C4-2B (cell line): ENCODE measurements at regions not wholly inside any gene's neighbourhood (a gene's known extent, or its start where the extent isn't known, plus 50 kb on each side); places are given as distances from the start of the nearest gene placed in this dataset.

Source experiments
- H3K27ac ChIP-seq: fragments of 450-650 bp; 2 replicates; pipeline ENCODE4 v1.5.1; 2017
- CTCF ChIP-seq: fragments of 450-650 bp; conservative IDR thresholded peaks from 2 replicates; pipeline ENCODE4 v1.5.1; 2017; ENCODE audit warnings: mild to moderate bottlenecking
- ZFX ChIP-seq: fragments of 450-650 bp; IDR thresholded peaks from 2 replicates; pipeline ENCODE4 v1.6.1; 2017

GRCh38 chr16:6674071-6674470 lies 658.6 kb upstream of the RBFOX1 start:
- H3K27ac ChIP-seq = no peak overlapping the region

GRCh38 chr16:6672507-6672906 lies 660.1 kb upstream of the RBFOX1 start:
- TF ChIP-seq CTCF = no peak
- TF ChIP-seq ZFX = no peak
- H3K27ac ChIP-seq = no peak overlapping the region

More at GRCh38 chr16:6674071-6674470, 658.6 kb upstream of the RBFOX1 start:
- TF ChIP-seq CTCF (no peak), ZFX (no peak)

DNA sequence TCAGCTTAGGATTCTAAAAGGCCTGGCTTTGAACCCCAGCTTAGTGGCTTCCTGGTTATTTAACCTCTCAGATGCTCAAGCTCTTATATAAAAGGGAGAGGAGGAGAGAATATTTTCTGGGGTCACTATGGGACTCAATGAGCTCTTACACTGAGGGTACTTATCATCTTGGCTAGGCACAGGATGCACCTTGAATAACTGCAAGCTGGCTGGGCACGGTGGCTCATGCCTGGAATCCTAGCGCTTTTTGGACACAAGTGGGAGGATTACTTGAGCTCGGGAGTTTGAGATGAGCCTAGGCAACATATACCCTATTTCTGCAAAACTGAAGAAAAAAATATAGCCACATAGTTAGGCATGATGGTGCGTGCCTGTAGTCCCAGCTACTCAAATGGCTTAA lies 665.3 kb upstream of the RBFOX1 start:
- H3K27ac ChIP-seq = no peak overlapping the region
- no peak for TF ChIP-seq CTCF
- TF ChIP-seq ZFX = no peak

DNA sequence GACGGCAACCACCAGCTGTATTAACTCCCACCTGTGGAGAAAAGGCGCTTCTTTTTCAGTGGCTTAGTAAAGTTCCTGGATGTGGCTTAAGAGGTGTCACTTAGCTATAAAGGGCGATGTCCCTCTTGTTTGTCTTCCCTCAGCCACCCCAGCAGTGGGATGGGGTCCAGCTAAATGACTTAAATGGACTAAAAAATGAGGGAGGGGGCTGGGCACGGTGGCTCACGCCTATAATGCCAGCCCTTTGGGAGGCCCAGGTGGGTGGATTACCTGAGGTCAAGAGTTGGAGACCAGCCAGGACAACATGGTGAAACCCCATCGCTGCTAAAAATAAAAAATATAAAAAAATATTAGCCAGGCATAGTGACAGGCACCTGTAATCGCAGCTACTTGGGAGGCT lies 667.5 kb upstream of the RBFOX1 start:
- H3K27ac ChIP-seq = no peak overlapping the region
- TF ChIP-seq CTCF = no peak
- TF ChIP-seq ZFX = no peak

GRCh38 chr16:6663668-6664067 lies 669.0 kb upstream of the RBFOX1 start:
- H3K27ac ChIP-seq = no peak overlapping the region
- TF ChIP-seq CTCF (no peak), ZFX (no peak)

DNA sequence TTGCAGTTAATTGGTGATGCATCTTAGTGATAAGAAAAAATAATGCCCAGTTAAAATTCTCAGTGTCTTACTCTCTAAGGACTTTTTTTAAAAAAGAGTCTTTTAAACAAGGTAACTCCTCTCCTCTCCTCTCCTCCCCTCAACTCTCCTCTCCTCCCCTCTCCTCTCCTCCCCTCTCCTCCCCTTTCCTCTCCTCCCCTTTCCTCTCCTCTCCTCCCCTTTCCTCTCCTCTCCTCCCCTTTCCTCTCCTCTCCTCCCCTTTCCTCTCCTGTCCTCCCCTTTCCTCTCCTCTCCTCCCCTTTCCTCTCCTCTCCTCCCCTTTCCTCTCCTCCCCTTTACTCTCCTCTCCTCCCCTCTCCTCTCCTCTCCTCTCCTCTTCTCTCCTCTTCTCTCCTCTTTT lies 675.9 kb upstream of the RBFOX1 start:
- TF ChIP-seq ZFX (no peak), CTCF (no peak)
- H3K27ac ChIP-seq = no peak overlapping the region

- TF ChIP-seq CTCF = no peak
- H3K27ac ChIP-seq = no peak overlapping the region
Observed at GRCh38 chr16:6646891-6647290, 685.8 kb upstream of the RBFOX1 start.
